CD4-positive, CD25-positive, alpha-beta regulatory T cell (primary cell): ENCODE measurements at regions not wholly inside any gene's neighbourhood (a gene's known extent, or its start where the extent isn't known, plus 50 kb on each side); places are given as distances from the start of the nearest gene placed in this dataset.

Experiments used
- ATAC-seq, 2 donors: fragments of 150-1000 bp; cut with Tn5 transposase; one replicate each; pipeline ENCODE4 v1.10.0; 2021; ENCODE audit warnings: low read depth in 2 of 2, moderate number of reproducible peaks in 2 of 2, moderate library complexity in 1 of 2
- DNase-seq, 3 donors: peaks; one replicate each; pipeline versions ENCODE4 v3.0.0 to v3.0.0-alpha.2; 2012 to 2022; ENCODE audit warnings: mixed read lengths in 1 of 3
- H3K27ac ChIP-seq: one replicate; pipeline ENCODE4 v1.7.0; 2013; ENCODE audit warnings: mild to moderate bottlenecking, low read length; ENCODE audit not compliant: insufficient read depth, poor library complexity, severe bottlenecking
- H3K27me3 ChIP-seq: one replicate; pipeline ENCODE4 v1.7.0; 2013; ENCODE audit warnings: low read length; ENCODE audit not compliant: control insufficient read depth, insufficient read depth
- H3K36me3 ChIP-seq: one replicate; pipeline ENCODE4 v1.7.0; 2013; ENCODE audit warnings: mild to moderate bottlenecking, low read length, moderate library complexity; ENCODE audit not compliant: control insufficient read depth, insufficient read depth
- H3K4me1 ChIP-seq: 2 replicates; pipeline ENCODE4 v1.7.0; 2013; ENCODE audit warnings: mild to moderate bottlenecking, low read length; ENCODE audit not compliant: insufficient read depth, control insufficient read depth, poor library complexity, severe bottlenecking
- H3K4me3 ChIP-seq: one replicate; pipeline ENCODE4 v1.7.0; 2013; ENCODE audit warnings: low read depth, mild to moderate bottlenecking, low read length, moderate library complexity
- H3K9me3 ChIP-seq, 2 experiments: 1 replicate in 1 of 2; 2 replicates in 1 of 2; pipeline ENCODE4 v1.7.0; 2013; ENCODE audit warnings: low read length in 2 of 2, mild to moderate bottlenecking in 1 of 2, moderate library complexity in 1 of 2; ENCODE audit not compliant: control insufficient read depth in 2 of 2
- H3K27ac Mint-ChIP-seq, 3 donors: one replicate each; pipeline ENCODE4 v1.8.0; 2020 to 2022; ENCODE audit warnings: mild to moderate bottlenecking in 3 of 3, mixed read lengths in 3 of 3, moderate library complexity in 2 of 3
- H3K27me3 Mint-ChIP-seq: one replicate; pipeline ENCODE4 v1.8.0; 2022; ENCODE audit warnings: mild to moderate bottlenecking, mixed read lengths
- H3K36me3 Mint-ChIP-seq: one replicate; pipeline ENCODE4 v1.8.0; 2020; ENCODE audit warnings: mixed read lengths
- H3K4me1 Mint-ChIP-seq, 4 donors: one replicate each; pipeline ENCODE4 v1.8.0; 2020 to 2022; ENCODE audit warnings: mixed read lengths in 4 of 4, mild to moderate bottlenecking in 1 of 4
- H3K4me3 Mint-ChIP-seq, 4 donors: one replicate each; pipeline ENCODE4 v1.8.0; 2020 to 2022; ENCODE audit warnings: mild to moderate bottlenecking in 4 of 4, mixed read lengths in 4 of 4, moderate library complexity in 3 of 4
- H3K9me3 Mint-ChIP-seq, 7 donors: one replicate each; pipeline ENCODE4 v1.8.0; 2020 to 2022; ENCODE audit warnings: mixed read lengths in 7 of 7, mild to moderate bottlenecking in 3 of 7, moderate library complexity in 2 of 7

GRCh38 chr13:79811170-79811569, 330.2 kb downstream of the NDFIP2 start:
- ATAC-seq (no peak), DNase-seq (no peak)
- Histone ChIP-seq H3K27me3 (no peaks in the 10 kb centered on the region), H3K4me1 (no peaks in the 10 kb centered on the region), H3K4me3 (no peak overlapping the region), H3K36me3 (no peaks in the 10 kb centered on the region), H3K27ac (no peak overlapping the region), H3K9me3 (no peaks in the 10 kb centered on the region)
- Mint-ChIP-seq H3K4me1 (no peaks in the 10 kb centered on the region), H3K36me3 (no peaks in the 10 kb centered on the region), H3K9me3 (peaks cover 0 to 8% (median 4%) of the 10 kb centered on the region in 7 donors), H3K27ac (no peak overlapping the region), H3K27me3 (no peaks in the 10 kb centered on the region), H3K4me3 (no peak overlapping the region)

GRCh38 chr13:79810669-79811068, 329.7 kb downstream of the NDFIP2 start:
- no peaks in the 10 kb centered on the region for H3K4me1 Mint-ChIP-seq
- no peaks in the 10 kb centered on the region for H3K27me3 Mint-ChIP-seq
- Histone ChIP-seq H3K36me3 (no peaks in the 10 kb centered on the region), H3K4me3 (no peak overlapping the region), H3K27me3 (no peaks in the 10 kb centered on the region), H3K4me1 (no peaks in the 10 kb centered on the region), H3K27ac (no peak overlapping the region), H3K9me3 (no peaks in the 10 kb centered on the region)
- H3K9me3 Mint-ChIP-seq = peaks cover 0 to 8% (median 4%) of the 10 kb centered on the region in 7 donors
- no peak overlapping the region for H3K4me3 Mint-ChIP-seq
- H3K36me3 Mint-ChIP-seq = no peaks in the 10 kb centered on the region
- no peak for ATAC-seq
- DNase-seq = no peak
- no peak overlapping the region for H3K27ac Mint-ChIP-seq

GRCh38 chr13:79810018-79810417, 329.1 kb downstream of the NDFIP2 start:
- DNase-seq (no peak), ATAC-seq (no peak)
- no peak overlapping the region for H3K27ac ChIP-seq
- H3K27me3 Mint-ChIP-seq = no peaks in the 10 kb centered on the region
- H3K27ac Mint-ChIP-seq = no peak overlapping the region
- no peaks in the 10 kb centered on the region for H3K36me3 ChIP-seq
- H3K4me3 Mint-ChIP-seq = no peak overlapping the region
- no peak overlapping the region for H3K4me3 ChIP-seq
- H3K4me1 ChIP-seq = no peaks in the 10 kb centered on the region
- H3K4me1 Mint-ChIP-seq = no peaks in the 10 kb centered on the region
- H3K9me3 Mint-ChIP-seq = peaks cover 0 to 7% (median 3%) of the 10 kb centered on the region in 7 donors
- H3K27me3 ChIP-seq = no peaks in the 10 kb centered on the region
- H3K36me3 Mint-ChIP-seq = no peaks in the 10 kb centered on the region
- no peaks in the 10 kb centered on the region for H3K9me3 ChIP-seq

GRCh38 chr13:79808475-79808874, 327.5 kb downstream of the NDFIP2 start:
- Mint-ChIP-seq H3K4me1 (no peaks in the 10 kb centered on the region), H3K4me3 (no peak overlapping the region), H3K9me3 (peaks cover 0 to 7% (median 1%) of the 10 kb centered on the region in 7 donors), H3K27ac (no peak overlapping the region), H3K27me3 (no peaks in the 10 kb centered on the region), H3K36me3 (no peaks in the 10 kb centered on the region)
- no peak for ATAC-seq
- no peak for DNase-seq
- H3K36me3 ChIP-seq = no peaks in the 10 kb centered on the region
- no peaks in the 10 kb centered on the region for H3K27me3 ChIP-seq
- H3K27ac ChIP-seq = no peak overlapping the region
- no peaks in the 10 kb centered on the region for H3K9me3 ChIP-seq
- H3K4me1 ChIP-seq = no peaks in the 10 kb centered on the region
- H3K4me3 ChIP-seq = no peak overlapping the region

GRCh38 chr13:79807554-79807953, 326.6 kb downstream of the NDFIP2 start:
- ATAC-seq (no peak), DNase-seq (no peak)
- H3K36me3 ChIP-seq = no peaks in the 10 kb centered on the region
- H3K36me3 Mint-ChIP-seq = no peaks in the 10 kb centered on the region
- H3K4me3 ChIP-seq = no peak overlapping the region
- no peak overlapping the region for H3K27ac Mint-ChIP-seq
- no peaks in the 10 kb centered on the region for H3K9me3 ChIP-seq
- H3K27me3 Mint-ChIP-seq = no peaks in the 10 kb centered on the region
- H3K27me3 ChIP-seq = no peaks in the 10 kb centered on the region
- H3K9me3 Mint-ChIP-seq = peaks cover 0 to 7% (median 1%) of the 10 kb centered on the region in 7 donors
- H3K4me1 ChIP-seq = no peaks in the 10 kb centered on the region
- H3K4me3 Mint-ChIP-seq = no peak overlapping the region
- no peak overlapping the region for H3K27ac ChIP-seq
- H3K4me1 Mint-ChIP-seq = no peaks in the 10 kb centered on the region

GRCh38 chr13:79806821-79807220, 325.9 kb downstream of the NDFIP2 start:
- no peak for DNase-seq
- no peak for ATAC-seq
- Histone ChIP-seq H3K4me3 (no peak overlapping the region), H3K36me3 (no peaks in the 10 kb centered on the region), H3K4me1 (no peaks in the 10 kb centered on the region), H3K27ac (no peak overlapping the region), H3K9me3 (no peaks in the 10 kb centered on the region), H3K27me3 (no peaks in the 10 kb centered on the region)
- no peaks in the 10 kb centered on the region for H3K36me3 Mint-ChIP-seq
- H3K9me3 Mint-ChIP-seq = peaks cover 0 to 5% (median 1%) of the 10 kb centered on the region in 7 donors
- H3K4me3 Mint-ChIP-seq = peak overlapping the region in 1 of 4 donors; percentile 62
- H3K27me3 Mint-ChIP-seq = no peaks in the 10 kb centered on the region
- no peaks in the 10 kb centered on the region for H3K4me1 Mint-ChIP-seq
- H3K27ac Mint-ChIP-seq = no peak overlapping the region

- no peaks in the 10 kb centered on the region for H3K4me1 ChIP-seq
- no peak overlapping the region for H3K27ac ChIP-seq
- H3K9me3 ChIP-seq = no peaks in the 10 kb centered on the region
- H3K27ac Mint-ChIP-seq = no peak overlapping the region
- H3K4me1 Mint-ChIP-seq = no peaks in the 10 kb centered on the region
- no peaks in the 10 kb centered on the region for H3K36me3 ChIP-seq
- no peaks in the 10 kb centered on the region for H3K27me3 ChIP-seq
- H3K27me3 Mint-ChIP-seq = no peaks in the 10 kb centered on the region
- H3K36me3 Mint-ChIP-seq = no peaks in the 10 kb centered on the region
- H3K9me3 Mint-ChIP-seq = peaks cover 0 to 5% (median 1%) of the 10 kb centered on the region in 7 donors
- DNase-seq = no peak
- no peak for ATAC-seq
- no peak overlapping the region for H3K4me3 Mint-ChIP-seq
- no peak overlapping the region for H3K4me3 ChIP-seq
Measured at GRCh38 chr13:79805317-79805716, 324.4 kb downstream of the NDFIP2 start.

GRCh38 chr13:79803989-79804388, 323.0 kb downstream of the NDFIP2 start:
- H3K27ac Mint-ChIP-seq = no peak overlapping the region
- ATAC-seq = no peak
- H3K36me3 Mint-ChIP-seq = no peaks in the 10 kb centered on the region
- no peak for DNase-seq
- H3K4me1 Mint-ChIP-seq = no peaks in the 10 kb centered on the region
- no peaks in the 10 kb centered on the region for H3K27me3 Mint-ChIP-seq
- no peaks in the 10 kb centered on the region for H3K36me3 ChIP-seq
- H3K9me3 ChIP-seq = no peaks in the 10 kb centered on the region
- no peak overlapping the region for H3K27ac ChIP-seq
- H3K4me3 ChIP-seq = no peak overlapping the region
- H3K9me3 Mint-ChIP-seq = peaks cover 0 to 3% (median 0%) of the 10 kb centered on the region in 7 donors
- H3K4me3 Mint-ChIP-seq = no peak overlapping the region
- no peaks in the 10 kb centered on the region for H3K4me1 ChIP-seq
- no peaks in the 10 kb centered on the region for H3K27me3 ChIP-seq
